ENCODE measurements at regions not wholly inside any gene's neighbourhood (a gene's known extent, or its start where the extent isn't known, plus 50 kb on each side); places are given as distances from the start of the nearest gene placed in this dataset.
"Not testable (repeated sequence)": the region's sequence is repeated elsewhere in the genome, so short reads cannot be mapped to it uniquely, and the experiment has no call there.

GRCh38 chr9:13810510-13810909 lies 503.4 kb downstream of the NFIB start:
- CTCF ChIA-PET, result no interaction called here
- TF ChIP-seq FOXA1 (IDR thresholded peaks at IDR 0.05) (no peak), ZNF384 (IDR thresholded peaks at IDR 0.05) (no peak), FOXM1 (IDR thresholded peaks at IDR 0.05; ENCODE audit: borderline replicate concordance) (no peak), ARNT (IDR thresholded peaks at IDR 0.05) (no peak), NFRKB (IDR thresholded peaks at IDR 0.05) (no peak), BHLHE40 (IDR thresholded peaks at IDR 0.05; ENCODE audit: borderline replicate concordance) (no peak), HDGF (IDR thresholded peaks at IDR 0.05; ENCODE audit: borderline replicate concordance) (no peak), LEF1 (IDR thresholded peaks at IDR 0.05; ENCODE audit: borderline replicate concordance) (no peak)
- DNase-seq (ENCODE audit: extremely low spot score), result no peak
- POLR2A ChIA-PET, result no interaction called here

- CTCF ChIA-PET, result no interaction called here
- no peak for DNase-seq (ENCODE audit: extremely low spot score)
- POLR2A ChIA-PET, result no interaction called here
- no peak for TF ChIP-seq HDGF (IDR thresholded peaks at IDR 0.05; ENCODE audit: borderline replicate concordance)
- no peak for TF ChIP-seq FOXK2 (IDR thresholded peaks at IDR 0.05)
- TF ChIP-seq SUZ12 (IDR thresholded peaks at IDR 0.05), result no peak
- no peak for TF ChIP-seq LEF1 (IDR thresholded peaks at IDR 0.05; ENCODE audit: borderline replicate concordance)
- TF ChIP-seq SP1 (IDR thresholded peaks at IDR 0.05), result no peak
- TF ChIP-seq ELF4 (IDR thresholded peaks at IDR 0.05), result no peak
- no peak for TF ChIP-seq ARNT (IDR thresholded peaks at IDR 0.05)
- no peak for TF ChIP-seq FOXM1 (IDR thresholded peaks at IDR 0.05; ENCODE audit: borderline replicate concordance)
- no peak for TF ChIP-seq BHLHE40 (IDR thresholded peaks at IDR 0.05; ENCODE audit: borderline replicate concordance)
- TF ChIP-seq CTBP1 (IDR thresholded peaks at IDR 0.05; ENCODE audit: borderline replicate concordance), result no peak
These were observed 504.5 kb downstream of the NFIB start for GRCh38 chr9:13809401-13809800.

GRCh38 chr9:13807118-13807517 lies 506.8 kb downstream of the NFIB start:
- TF ChIP-seq FOXA1 (IDR thresholded peaks at IDR 0.05), result no peak
- no peak for TF ChIP-seq CTBP1 (IDR thresholded peaks at IDR 0.05; ENCODE audit: borderline replicate concordance)
- TF ChIP-seq SUZ12 (IDR thresholded peaks at IDR 0.05), result no peak
- DNase-seq (ENCODE audit: extremely low spot score), result no peak
- CTCF ChIA-PET, result no interaction called here
- POLR2A ChIA-PET, result no interaction called here

GRCh38 chr9:13806714-13807113 lies 507.2 kb downstream of the NFIB start:
- ChIA-PET POLR2A (no interaction called here), CTCF (no interaction called here)
- no peak for DNase-seq (ENCODE audit: extremely low spot score)
- no peak for TF ChIP-seq FOXM1 (IDR thresholded peaks at IDR 0.05; ENCODE audit: borderline replicate concordance)
- no peak for TF ChIP-seq ELF4 (IDR thresholded peaks at IDR 0.05)
- no peak for TF ChIP-seq NFRKB (IDR thresholded peaks at IDR 0.05)
- TF ChIP-seq LEF1 (IDR thresholded peaks at IDR 0.05; ENCODE audit: borderline replicate concordance), result no peak
- no peak for TF ChIP-seq ARNT (IDR thresholded peaks at IDR 0.05)
- TF ChIP-seq L3MBTL2 (conservative IDR thresholded peaks at IDR 0.05), result no peak
- TF ChIP-seq HDGF (IDR thresholded peaks at IDR 0.05; ENCODE audit: borderline replicate concordance), result no peak
- no peak for TF ChIP-seq PKNOX1 (IDR thresholded peaks at IDR 0.05)
- TF ChIP-seq CTBP1 (IDR thresholded peaks at IDR 0.05; ENCODE audit: borderline replicate concordance), result no peak
- no peak for TF ChIP-seq BHLHE40 (IDR thresholded peaks at IDR 0.05; ENCODE audit: borderline replicate concordance)
- no peak for TF ChIP-seq FOXK2 (IDR thresholded peaks at IDR 0.05)
- no peak for TF ChIP-seq FOXA1 (IDR thresholded peaks at IDR 0.05)
- TF ChIP-seq ZNF384 (IDR thresholded peaks at IDR 0.05), result no peak
- no peak for TF ChIP-seq SUZ12 (IDR thresholded peaks at IDR 0.05)
- no peak for TF ChIP-seq TARDBP (IDR thresholded peaks at IDR 0.05)

GRCh38 chr9:13805546-13805945 lies 508.4 kb downstream of the NFIB start:
- no peak for DNase-seq (ENCODE audit: extremely low spot score)
- TF ChIP-seq NFRKB (IDR thresholded peaks at IDR 0.05) (no peak), FOXM1 (IDR thresholded peaks at IDR 0.05; ENCODE audit: borderline replicate concordance) (no peak), ARNT (IDR thresholded peaks at IDR 0.05) (no peak), L3MBTL2 (conservative IDR thresholded peaks at IDR 0.05) (no peak), FOXK2 (IDR thresholded peaks at IDR 0.05) (no peak), SP1 (IDR thresholded peaks at IDR 0.05) (no peak), BHLHE40 (IDR thresholded peaks at IDR 0.05; ENCODE audit: borderline replicate concordance) (no peak), HDGF (IDR thresholded peaks at IDR 0.05; ENCODE audit: borderline replicate concordance) (no peak), ZNF384 (IDR thresholded peaks at IDR 0.05) (no peak), TARDBP (IDR thresholded peaks at IDR 0.05) (no peak), LEF1 (IDR thresholded peaks at IDR 0.05; ENCODE audit: borderline replicate concordance) (no peak), CTBP1 (IDR thresholded peaks at IDR 0.05; ENCODE audit: borderline replicate concordance) (no peak), SUZ12 (IDR thresholded peaks at IDR 0.05) (no peak)
- POLR2A ChIA-PET, result no interaction called here
- CTCF ChIA-PET, result no interaction called here

GRCh38 chr9:13804532-13804931 lies 509.4 kb downstream of the NFIB start:
- ChIA-PET CTCF (interaction anchor here (0.7 kb wide), 1 partner anchor 1383 kb away, joined by 3 read pairs; no protein-coding TSS in a partner anchor), POLR2A (no interaction called here)
- DNase-seq (ENCODE audit: extremely low spot score), result no peak
- TF ChIP-seq TARDBP (IDR thresholded peaks at IDR 0.05) (no peak), FOXA1 (IDR thresholded peaks at IDR 0.05) (no peak), FOXM1 (IDR thresholded peaks at IDR 0.05; ENCODE audit: borderline replicate concordance) (no peak), SUZ12 (IDR thresholded peaks at IDR 0.05) (no peak), FOXK2 (IDR thresholded peaks at IDR 0.05) (no peak), HDGF (IDR thresholded peaks at IDR 0.05; ENCODE audit: borderline replicate concordance) (no peak), ARNT (IDR thresholded peaks at IDR 0.05) (no peak), ELF4 (IDR thresholded peaks at IDR 0.05) (no peak), PKNOX1 (IDR thresholded peaks at IDR 0.05) (no peak), BHLHE40 (IDR thresholded peaks at IDR 0.05; ENCODE audit: borderline replicate concordance) (no peak), SP1 (IDR thresholded peaks at IDR 0.05) (no peak), ZNF384 (IDR thresholded peaks at IDR 0.05) (no peak), NFRKB (IDR thresholded peaks at IDR 0.05) (no peak), LEF1 (IDR thresholded peaks at IDR 0.05; ENCODE audit: borderline replicate concordance) (no peak), L3MBTL2 (conservative IDR thresholded peaks at IDR 0.05) (no peak), CTBP1 (IDR thresholded peaks at IDR 0.05; ENCODE audit: borderline replicate concordance) (no peak)

- no peak for DNase-seq (ENCODE audit: extremely low spot score)
- ChIA-PET POLR2A (no interaction called here), CTCF (no interaction called here)
- TF ChIP-seq L3MBTL2 (conservative IDR thresholded peaks at IDR 0.05) (no peak), NFRKB (IDR thresholded peaks at IDR 0.05) (no peak), SUZ12 (IDR thresholded peaks at IDR 0.05) (no peak), TARDBP (IDR thresholded peaks at IDR 0.05) (no peak), ARNT (IDR thresholded peaks at IDR 0.05) (no peak), CTBP1 (IDR thresholded peaks at IDR 0.05; ENCODE audit: borderline replicate concordance) (no peak), HDGF (IDR thresholded peaks at IDR 0.05; ENCODE audit: borderline replicate concordance) (no peak), FOXM1 (IDR thresholded peaks at IDR 0.05; ENCODE audit: borderline replicate concordance) (no peak), ELF4 (IDR thresholded peaks at IDR 0.05) (no peak), PKNOX1 (IDR thresholded peaks at IDR 0.05) (no peak), LEF1 (IDR thresholded peaks at IDR 0.05; ENCODE audit: borderline replicate concordance) (no peak), FOXA1 (IDR thresholded peaks at IDR 0.05) (no peak), SP1 (IDR thresholded peaks at IDR 0.05) (no peak), BHLHE40 (IDR thresholded peaks at IDR 0.05; ENCODE audit: borderline replicate concordance) (no peak), ZNF384 (IDR thresholded peaks at IDR 0.05) (no peak), FOXK2 (IDR thresholded peaks at IDR 0.05) (no peak)
These were observed 513.2 kb downstream of the NFIB start for GRCh38 chr9:13800776-13801175.

- DNase-seq (ENCODE audit: extremely low spot score); CTCF ChIA-PET; POLR2A ChIA-PET: not testable (repeated sequence)
These were observed 516.2 kb downstream of the NFIB start for GRCh38 chr9:13797701-13798100.

All from HEK293T (cell line).